Type B pancreatic cell (in vitro differentiated cells): ENCODE measurements at regions not wholly inside any gene's neighbourhood (a gene's known extent, or its start where the extent isn't known, plus 50 kb on each side); places are given as distances from the start of the nearest gene placed in this dataset.

Source experiments
- DNase-seq: peaks from one replicate; pipeline ENCODE4 v3.0.0; 2021; ENCODE audit warnings: mixed read lengths; ENCODE audit not compliant: unreplicated experiment; ENCODE audit errors: extremely low spot score
- H3K27ac Mint-ChIP-seq: 2 replicates; pipeline ENCODE4 v1.8.0; 2021; ENCODE audit warnings: mild to moderate bottlenecking, mixed read lengths
- H3K27me3 Mint-ChIP-seq: 2 replicates; pipeline ENCODE4 v1.8.0; 2021; ENCODE audit warnings: mixed read lengths
- H3K36me3 Mint-ChIP-seq: 2 replicates; pipeline ENCODE4 v1.8.0; 2021; ENCODE audit warnings: mixed read lengths
- H3K4me1 Mint-ChIP-seq: one replicate; pipeline ENCODE4 v1.8.0; 2021; ENCODE audit warnings: mixed read lengths; ENCODE audit not compliant: unreplicated experiment
- H3K4me3 Mint-ChIP-seq: 2 replicates; pipeline ENCODE4 v1.8.0; 2021; ENCODE audit warnings: mild to moderate bottlenecking, mixed read lengths
- H3K9me3 Mint-ChIP-seq: 2 replicates; pipeline ENCODE4 v1.8.0; 2021; ENCODE audit warnings: mixed read lengths
- CTCF ChIP-seq: fragments of 200-600 bp; sonication (generic); conservative IDR thresholded peaks from 2 replicates; pipeline ENCODE4 v1.5.0; 2021; ENCODE audit warnings: antibody characterized with exemption, mild to moderate bottlenecking

- Mint-ChIP-seq H3K27me3 (no peaks in the 10 kb centered on the region), H3K4me1 (no peaks in the 10 kb centered on the region), H3K4me3 (no peak overlapping the region), H3K27ac (no peak overlapping the region), H3K36me3 (no peaks in the 10 kb centered on the region), H3K9me3 (no peaks in the 10 kb centered on the region)
- no peak for TF ChIP-seq CTCF
- no peak for DNase-seq
Observed at GRCh38 chr3:180359953-180360279, 242.0 kb upstream of the TTC14 start.

- Mint-ChIP-seq H3K27ac (no peak overlapping the region), H3K4me1 (no peaks in the 10 kb centered on the region), H3K36me3 (no peaks in the 10 kb centered on the region), H3K9me3 (no peaks in the 10 kb centered on the region), H3K27me3 (no peaks in the 10 kb centered on the region), H3K4me3 (no peak overlapping the region)
- DNase-seq, result no peak
- no peak for TF ChIP-seq CTCF
Observed at GRCh38 chr3:180362081-180362480, 239.9 kb upstream of the TTC14 start.

- TF ChIP-seq CTCF, result no peak
- Mint-ChIP-seq H3K36me3 (no peaks in the 10 kb centered on the region), H3K27ac (no peak overlapping the region), H3K4me3 (no peak overlapping the region), H3K9me3 (no peaks in the 10 kb centered on the region), H3K4me1 (no peaks in the 10 kb centered on the region), H3K27me3 (peaks cover 3% of the 10 kb centered on the region)
- no peak for DNase-seq
Observed at GRCh38 chr3:180375831-180376230, 226.1 kb upstream of the TTC14 start.

- Mint-ChIP-seq H3K27ac (no peak overlapping the region), H3K4me3 (no peak overlapping the region), H3K36me3 (no peaks in the 10 kb centered on the region), H3K9me3 (no peaks in the 10 kb centered on the region), H3K4me1 (peaks cover 4% of the 10 kb centered on the region), H3K27me3 (peaks cover 3% of the 10 kb centered on the region)
- no peak for DNase-seq
- no peak for TF ChIP-seq CTCF
Observed at GRCh38 chr3:180378496-180378895, 223.5 kb upstream of the TTC14 start.

GRCh38 chr3:180382638-180383180 lies 219.3 kb upstream of the TTC14 start:
- Mint-ChIP-seq H3K36me3 (no peaks in the 10 kb centered on the region), H3K27ac (no peak overlapping the region), H3K4me3 (no peak overlapping the region), H3K9me3 (no peaks in the 10 kb centered on the region), H3K4me1 (peaks cover 4% of the 10 kb centered on the region), H3K27me3 (peaks cover 3% of the 10 kb centered on the region)
- no peak for TF ChIP-seq CTCF
- DNase-seq, result no peak
